ENCODE measurements at regions not wholly inside any gene's neighbourhood (a gene's known extent, or its start where the extent isn't known, plus 50 kb on each side); places are given as distances from the start of the nearest gene placed in this dataset.
"Not testable (repeated sequence)": the region's sequence is repeated elsewhere in the genome, so short reads cannot be mapped to it uniquely, and the experiment has no call there.

DNA sequence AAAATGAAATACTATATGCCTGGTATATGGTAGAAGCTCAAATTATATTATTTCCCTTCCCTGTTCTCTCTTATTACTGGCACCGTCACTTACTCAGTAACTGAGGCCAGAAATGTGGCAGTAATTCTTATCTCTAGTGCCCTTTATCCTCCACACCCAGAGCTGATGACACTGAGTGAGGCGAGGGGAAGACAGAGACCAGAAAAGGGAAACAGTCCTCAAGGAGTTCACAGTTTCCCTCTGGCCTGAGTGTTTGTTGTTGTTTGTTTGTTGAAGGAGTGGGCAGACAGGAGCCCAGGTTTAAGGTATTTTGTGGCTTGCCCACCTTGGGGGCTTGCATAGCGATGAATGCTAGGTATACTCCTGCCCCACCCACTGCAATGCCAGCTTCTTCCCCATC, 101.5 kb upstream of the FNDC3A start:
- no peak for DNase-seq (ENCODE audit: insufficient read length)
- TF ChIP-seq POLR2AphosphoS5 (IDR thresholded peaks at IDR 0.05; ENCODE audit: low read depth, low read length) (no peak), POLR2A (IDR thresholded peaks at IDR 0.05; ENCODE audit: low read depth, low read length) (no peak), TAF1 (IDR thresholded peaks at IDR 0.05; ENCODE audit: borderline replicate concordance, low read depth, low read length) (no peak)
- no peak for FAIRE-seq

DNA sequence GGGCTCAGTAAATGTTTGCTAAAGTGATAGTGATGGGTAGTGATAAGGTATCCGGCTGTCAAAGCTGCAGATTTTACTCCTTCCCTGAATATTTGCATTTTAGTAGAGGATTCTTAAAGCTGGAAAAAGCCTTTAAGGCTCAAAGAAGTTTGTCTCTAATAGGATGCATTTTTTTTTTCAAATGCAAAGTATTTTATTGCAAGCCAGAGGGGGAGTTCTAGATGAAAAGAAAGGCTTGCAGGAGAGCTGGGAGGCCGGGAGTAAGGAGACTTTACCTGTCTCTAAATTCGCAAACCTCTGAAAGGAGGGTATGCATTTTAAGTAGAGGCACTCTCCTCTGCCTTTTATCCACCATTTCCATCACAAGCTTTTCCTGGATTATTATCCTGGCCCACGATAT, 100.7 kb upstream of the FNDC3A start:
- no peak for TF ChIP-seq TAF1 (IDR thresholded peaks at IDR 0.05; ENCODE audit: borderline replicate concordance, low read depth, low read length)
- TF ChIP-seq POLR2A (IDR thresholded peaks at IDR 0.05; ENCODE audit: low read depth, low read length): no peak
- TF ChIP-seq POLR2AphosphoS5 (IDR thresholded peaks at IDR 0.05; ENCODE audit: low read depth, low read length): no peak
- no peak for FAIRE-seq

DNA sequence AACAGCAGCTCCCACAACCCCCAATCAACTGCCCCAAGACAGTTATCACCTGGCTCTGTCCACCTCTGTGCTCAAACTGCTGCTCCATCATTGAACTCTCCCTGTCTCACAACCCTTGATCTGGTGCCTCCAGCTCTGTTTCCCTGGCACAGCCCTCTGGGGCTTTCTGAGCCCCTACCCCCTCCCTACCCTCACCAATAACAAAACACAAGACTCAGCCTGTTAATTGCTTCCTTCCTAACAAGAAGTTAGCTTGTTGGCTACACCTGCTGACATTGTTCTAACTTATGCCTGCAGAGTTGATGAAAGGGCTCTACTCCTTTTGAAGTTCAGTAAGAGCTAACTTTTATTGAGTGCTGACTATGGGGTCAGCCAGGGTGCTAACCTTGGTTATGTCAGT, 99.4 kb upstream of the FNDC3A start:
- no peak for DNase-seq (ENCODE audit: insufficient read length)
- no peak for TF ChIP-seq POLR2AphosphoS5 (IDR thresholded peaks at IDR 0.05; ENCODE audit: low read depth, low read length)
- FAIRE-seq: no peak

More for the DNA sequence above, 100.7 kb upstream of the FNDC3A start:
- no peak for DNase-seq (ENCODE audit: insufficient read length)

DNA sequence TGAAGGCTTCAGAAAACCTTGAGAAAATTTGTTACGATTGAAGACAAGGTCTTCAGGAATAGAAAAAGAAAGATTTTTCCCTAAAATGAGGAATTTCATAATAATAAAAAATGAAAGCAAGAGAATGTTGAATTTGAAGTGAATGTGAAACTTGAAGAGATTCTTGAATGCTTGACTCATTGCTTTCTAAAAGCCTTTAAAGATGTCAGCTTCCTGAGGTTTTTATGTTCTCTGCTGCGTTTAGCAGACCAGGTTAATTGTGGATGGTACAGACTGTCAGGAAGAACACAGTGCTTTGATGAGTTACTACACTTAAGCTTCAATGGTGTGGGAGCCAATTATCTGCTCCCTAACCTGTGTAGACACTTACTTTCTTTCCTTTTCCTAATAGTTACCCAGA, 96.3 kb upstream of the FNDC3A start:
- FAIRE-seq: no peak

DNA sequence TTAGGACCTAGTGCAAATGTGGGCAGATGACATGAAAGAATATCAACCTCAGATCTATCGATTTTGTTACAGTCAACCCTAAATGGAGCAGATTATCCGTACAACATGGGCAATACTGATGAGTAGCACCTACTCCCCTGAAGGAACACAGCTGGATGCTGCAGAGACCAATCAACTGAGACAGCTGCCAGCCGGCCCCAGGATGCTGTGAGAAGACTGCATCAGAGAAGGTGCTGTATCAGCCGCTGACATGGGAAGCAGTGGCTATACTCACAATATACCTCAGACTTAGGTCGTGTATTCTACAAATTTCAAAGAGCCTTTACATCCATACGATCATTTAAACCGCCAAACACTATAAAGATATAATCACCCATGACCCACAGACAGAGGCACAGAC, 95.9 kb upstream of the FNDC3A start:
- DNase-seq (ENCODE audit: insufficient read length) (no peak), FAIRE-seq (no peak)
- no peak for TF ChIP-seq POLR2AphosphoS5 (IDR thresholded peaks at IDR 0.05; ENCODE audit: low read depth, low read length)
- no peak for TF ChIP-seq POLR2A (IDR thresholded peaks at IDR 0.05; ENCODE audit: low read depth, low read length)
- TF ChIP-seq TAF1 (IDR thresholded peaks at IDR 0.05; ENCODE audit: borderline replicate concordance, low read depth, low read length): no peak

More for the DNA sequence above, 96.3 kb upstream of the FNDC3A start:
- TF ChIP-seq POLR2AphosphoS5 (IDR thresholded peaks at IDR 0.05; ENCODE audit: low read depth, low read length): no peak
- no peak for TF ChIP-seq POLR2A (IDR thresholded peaks at IDR 0.05; ENCODE audit: low read depth, low read length)
- TF ChIP-seq TAF1 (IDR thresholded peaks at IDR 0.05; ENCODE audit: borderline replicate concordance, low read depth, low read length): no peak
- no peak for DNase-seq (ENCODE audit: insufficient read length)

DNA sequence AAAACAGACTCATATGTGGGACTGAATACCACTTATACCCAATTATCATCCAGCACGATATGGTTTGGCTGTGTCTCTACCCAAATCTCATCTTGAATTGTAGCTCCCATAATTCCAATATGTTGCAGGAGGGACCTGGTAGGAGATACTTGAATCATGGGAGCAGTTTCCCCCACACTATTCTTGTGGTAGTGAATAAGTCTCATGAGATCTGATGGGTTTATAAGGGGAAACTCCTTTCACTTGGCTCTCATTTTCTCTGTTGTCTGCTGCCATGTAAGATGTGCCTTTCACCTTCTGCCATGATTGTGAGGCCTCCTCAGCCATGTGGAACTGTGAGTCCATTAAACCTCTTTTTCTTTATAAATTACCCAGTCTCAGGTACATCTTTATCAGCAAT, 91.9 kb upstream of the FNDC3A start:
- DNase-seq (ENCODE audit: insufficient read length): not testable (repeated sequence)

DNA sequence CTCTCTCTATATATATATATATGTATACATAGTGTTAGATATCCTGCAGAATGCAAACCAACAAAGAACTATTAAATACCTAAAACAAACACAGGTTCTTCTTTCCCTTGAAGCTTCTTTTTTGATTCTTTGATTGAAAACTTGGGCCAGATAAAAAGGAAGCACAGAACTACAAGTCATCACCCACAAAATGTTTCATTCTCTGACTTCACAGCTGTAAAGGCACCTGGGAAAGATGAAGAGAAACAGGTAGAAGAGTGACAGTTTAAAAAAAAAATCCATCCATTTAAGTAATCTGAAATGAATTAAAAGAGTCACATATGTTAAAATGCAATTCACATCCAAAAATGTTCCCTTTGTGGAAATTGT, 90.7 kb upstream of the FNDC3A start:
- TF ChIP-seq TAF1 (IDR thresholded peaks at IDR 0.05; ENCODE audit: borderline replicate concordance, low read depth, low read length): no peak
- no peak for TF ChIP-seq POLR2A (IDR thresholded peaks at IDR 0.05; ENCODE audit: low read depth, low read length)
- no peak for TF ChIP-seq POLR2AphosphoS5 (IDR thresholded peaks at IDR 0.05; ENCODE audit: low read depth, low read length)
- FAIRE-seq: no peak
- no peak for DNase-seq (ENCODE audit: insufficient read length)

More for the DNA sequence above, 91.9 kb upstream of the FNDC3A start:
- FAIRE-seq: not testable (repeated sequence)

DNA sequence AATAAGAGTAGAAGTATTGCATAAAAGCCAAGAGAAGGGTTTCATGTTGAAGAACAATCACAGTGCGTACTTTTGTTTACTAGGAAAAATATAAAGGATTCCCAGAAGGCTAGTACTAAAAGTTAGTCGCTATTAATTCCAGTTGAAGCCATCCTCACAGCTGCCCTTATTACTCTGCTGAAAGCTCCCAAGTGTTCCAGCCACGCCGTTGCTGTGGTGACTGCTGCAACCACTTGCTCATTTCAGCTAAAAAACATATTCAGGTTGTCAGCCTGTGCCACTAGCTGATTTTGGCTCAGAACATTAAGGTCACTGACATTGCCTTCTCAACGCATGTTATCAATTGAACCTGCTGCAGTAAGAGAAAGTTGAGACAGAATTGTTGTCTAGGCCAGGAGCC, 87.1 kb upstream of the FNDC3A start:
- no peak for TF ChIP-seq POLR2A (IDR thresholded peaks at IDR 0.05; ENCODE audit: low read depth, low read length)
- no peak for TF ChIP-seq TAF1 (IDR thresholded peaks at IDR 0.05; ENCODE audit: borderline replicate concordance, low read depth, low read length)
- no peak for TF ChIP-seq POLR2AphosphoS5 (IDR thresholded peaks at IDR 0.05; ENCODE audit: low read depth, low read length)
- DNase-seq (ENCODE audit: insufficient read length): no peak
- no peak for FAIRE-seq

DNA sequence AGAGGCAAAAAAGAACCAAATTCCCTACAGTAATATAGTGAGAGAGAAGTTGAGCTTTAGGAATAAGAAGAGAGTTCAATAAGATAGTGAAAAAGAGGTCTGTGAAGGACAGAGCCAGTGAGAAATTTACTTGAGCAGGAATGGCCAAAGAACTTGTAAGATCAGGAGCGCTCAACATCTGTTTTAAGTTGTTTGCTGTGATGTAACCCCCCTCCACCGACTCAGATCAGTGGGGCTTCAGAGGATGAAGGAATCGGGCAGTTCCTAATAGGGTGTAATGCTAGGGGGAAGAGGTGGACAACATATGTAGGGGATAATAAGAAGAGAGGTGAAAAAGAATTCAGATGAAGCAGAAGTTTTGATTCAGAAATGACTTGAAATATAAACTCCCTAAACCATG, 85.3 kb upstream of the FNDC3A start:
- no peak for TF ChIP-seq POLR2A (IDR thresholded peaks at IDR 0.05; ENCODE audit: low read depth, low read length)
- no peak for TF ChIP-seq POLR2AphosphoS5 (IDR thresholded peaks at IDR 0.05; ENCODE audit: low read depth, low read length)
- TF ChIP-seq TAF1 (IDR thresholded peaks at IDR 0.05; ENCODE audit: borderline replicate concordance, low read depth, low read length): no peak
- DNase-seq (ENCODE audit: insufficient read length): no peak

DNA sequence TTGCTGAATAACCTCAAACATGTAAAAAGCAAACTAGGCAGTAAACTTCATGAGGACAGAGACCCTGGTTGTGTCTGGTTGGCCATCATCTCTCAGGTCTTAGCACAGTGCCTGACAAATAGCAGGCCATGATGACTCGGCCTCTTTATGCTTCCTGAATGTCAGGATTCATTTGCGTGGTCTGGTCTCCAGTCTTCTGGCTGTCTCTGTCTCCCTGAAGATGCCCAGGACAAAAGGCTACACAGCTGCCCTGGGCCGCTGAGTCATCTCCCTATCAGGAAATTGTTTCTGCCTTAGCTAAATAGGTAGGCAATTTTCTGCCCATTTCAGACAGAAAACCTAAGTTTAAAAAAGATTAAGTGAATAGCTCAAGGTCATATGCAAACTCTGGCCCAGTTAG, 84.1 kb upstream of the FNDC3A start:
- TF ChIP-seq POLR2A (IDR thresholded peaks at IDR 0.05; ENCODE audit: low read depth, low read length): no peak
- no peak for TF ChIP-seq POLR2AphosphoS5 (IDR thresholded peaks at IDR 0.05; ENCODE audit: low read depth, low read length)
- TF ChIP-seq TAF1 (IDR thresholded peaks at IDR 0.05; ENCODE audit: borderline replicate concordance, low read depth, low read length): no peak
- DNase-seq (ENCODE audit: insufficient read length) (no peak), FAIRE-seq (no peak)

More for the DNA sequence above, 85.3 kb upstream of the FNDC3A start:
- FAIRE-seq: no peak

DNA sequence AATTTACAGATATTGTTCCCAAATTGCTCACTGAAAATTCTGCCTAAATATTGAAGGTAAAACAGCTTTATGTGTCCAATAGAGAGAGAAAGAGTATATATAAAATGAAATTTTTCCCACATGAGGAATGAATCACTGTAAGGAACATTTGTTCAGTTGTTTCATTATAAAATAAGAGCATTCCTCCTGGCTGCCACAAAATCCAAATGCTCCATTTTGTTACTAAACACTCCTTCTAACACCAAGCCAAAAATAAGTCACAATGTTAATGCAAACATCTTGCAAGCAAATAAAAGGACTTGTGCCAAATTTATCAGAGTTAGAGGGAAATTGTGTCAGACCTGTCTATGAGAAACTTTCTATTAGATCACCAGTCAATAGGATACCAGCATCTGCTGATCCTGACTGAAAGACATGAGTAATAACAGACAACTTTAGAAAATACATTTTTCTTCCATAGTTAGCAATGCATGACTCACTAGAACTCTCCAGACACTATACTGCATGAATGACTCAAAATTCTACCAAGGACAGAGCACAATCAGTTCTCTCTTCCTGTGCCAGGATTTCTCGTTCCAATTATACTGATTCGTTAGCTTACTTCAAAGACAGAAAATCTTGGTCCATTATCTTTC, 83.5 kb upstream of the FNDC3A start:
- FAIRE-seq (no peak), DNase-seq (ENCODE audit: insufficient read length) (no peak)
- TF ChIP-seq POLR2A (IDR thresholded peaks at IDR 0.05; ENCODE audit: low read depth, low read length) (no peak), TAF1 (IDR thresholded peaks at IDR 0.05; ENCODE audit: borderline replicate concordance, low read depth, low read length) (no peak), POLR2AphosphoS5 (IDR thresholded peaks at IDR 0.05; ENCODE audit: low read depth, low read length) (no peak)

DNA sequence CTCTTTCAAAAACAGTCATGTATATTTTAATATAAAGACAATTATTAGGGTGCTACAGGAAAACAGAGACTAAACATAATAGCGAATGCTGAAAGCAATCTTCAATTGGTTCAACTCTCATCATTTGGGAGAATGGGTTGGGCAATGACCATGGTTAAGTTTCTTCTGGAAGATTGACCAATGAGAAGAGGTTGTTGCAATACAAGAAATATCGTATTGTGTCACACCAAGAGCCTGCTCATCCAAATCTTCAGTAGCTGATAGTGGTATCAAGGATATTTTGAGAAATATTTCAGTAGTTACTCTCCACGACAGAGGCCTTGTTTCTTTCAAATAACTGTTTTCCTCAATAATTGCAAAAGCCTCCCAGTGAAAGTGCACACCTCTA, 83.0 kb upstream of the FNDC3A start:
- FAIRE-seq (no peak), DNase-seq (ENCODE audit: insufficient read length) (no peak)
- TF ChIP-seq POLR2A (IDR thresholded peaks at IDR 0.05; ENCODE audit: low read depth, low read length): no peak
- no peak for TF ChIP-seq POLR2AphosphoS5 (IDR thresholded peaks at IDR 0.05; ENCODE audit: low read depth, low read length)
- TF ChIP-seq TAF1 (IDR thresholded peaks at IDR 0.05; ENCODE audit: borderline replicate concordance, low read depth, low read length): no peak

DNA sequence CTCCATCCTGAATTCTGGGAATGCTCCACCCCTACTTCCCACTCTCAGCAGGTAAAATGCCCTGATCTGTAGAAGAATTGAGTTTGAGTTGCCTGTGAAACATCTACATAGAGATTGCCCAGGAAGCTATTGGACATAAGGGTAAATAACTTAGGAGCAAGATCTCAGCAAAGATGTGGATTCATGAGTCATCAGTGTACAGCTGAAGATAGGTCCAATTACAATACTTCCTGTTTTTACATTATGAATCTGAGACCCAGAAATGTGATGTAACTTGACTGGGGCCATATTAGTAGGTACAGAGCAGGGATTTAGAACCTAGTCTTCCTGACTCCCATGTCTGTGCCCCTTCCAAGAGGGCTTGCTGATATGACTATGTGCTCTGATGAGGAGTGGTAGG, 79.4 kb upstream of the FNDC3A start:
- TF ChIP-seq POLR2AphosphoS5 (IDR thresholded peaks at IDR 0.05; ENCODE audit: low read depth, low read length) (no peak), TAF1 (IDR thresholded peaks at IDR 0.05; ENCODE audit: borderline replicate concordance, low read depth, low read length) (no peak), POLR2A (IDR thresholded peaks at IDR 0.05; ENCODE audit: low read depth, low read length) (no peak)
- FAIRE-seq (no peak), DNase-seq (ENCODE audit: insufficient read length) (no peak)
